Mesendoderm (in vitro differentiated cells): ENCODE measurements at regions not wholly inside any gene's neighbourhood (a gene's known extent, or its start where the extent isn't known, plus 50 kb on each side); places are given as distances from the start of the nearest gene placed in this dataset.

Experiments used
- DNase-seq: peaks from one replicate; pipeline ENCODE4 v3.0.0; 2013
- H2AK5ac ChIP-seq: 2 replicates; pipeline ENCODE4 v1.6.1; 2013; ENCODE audit warnings: low read length, inconsistent platforms
- H2BK120ac ChIP-seq: 2 replicates; pipeline ENCODE4 v1.6.1; 2013; ENCODE audit warnings: low read depth, mild to moderate bottlenecking, low read length, moderate library complexity, mixed read lengths
- H2BK15ac ChIP-seq: replicated peaks from 2 replicates; pipeline ENCODE4 v1.6.1; 2013; ENCODE audit warnings: low read depth, mild to moderate bottlenecking, moderate library complexity
- H2BK5ac ChIP-seq: 2 replicates; pipeline ENCODE4 v1.6.1; 2013; ENCODE audit warnings: low read length, inconsistent platforms
- H3K18ac ChIP-seq: 2 replicates; pipeline ENCODE4 v1.6.1; 2013; ENCODE audit warnings: mild to moderate bottlenecking, low read length, mixed read lengths
- H3K23ac ChIP-seq: one replicate; pipeline ENCODE4 v1.6.1; 2013; ENCODE audit warnings: low read length
- H3K27ac ChIP-seq: 2 replicates; pipeline ENCODE4 v1.5.1; 2013; ENCODE audit warnings: low read depth, mild to moderate bottlenecking, inconsistent platforms, low read length, moderate library complexity
- H3K27me3 ChIP-seq: 2 replicates; pipeline ENCODE4 v1.6.1; 2013; ENCODE audit warnings: low read length, control low read depth, mild to moderate bottlenecking, inconsistent platforms; ENCODE audit not compliant: insufficient read depth, poor library complexity
- H3K36me3 ChIP-seq: 2 replicates; pipeline ENCODE4 v1.6.1; 2013; ENCODE audit warnings: low read length, inconsistent platforms; ENCODE audit not compliant: control insufficient read depth, insufficient read depth
- H3K4ac ChIP-seq: one replicate; pipeline ENCODE4 v1.6.1; 2013; ENCODE audit warnings: low read depth, mild to moderate bottlenecking, low read length, moderate library complexity
- H3K4me1 ChIP-seq: 2 replicates; pipeline ENCODE4 v1.6.1; 2013; ENCODE audit warnings: low read depth, low read length, inconsistent platforms; ENCODE audit not compliant: control insufficient read depth
- H3K4me2 ChIP-seq: 2 replicates; pipeline ENCODE4 v1.6.1; 2013; ENCODE audit warnings: low read length
- H3K4me3 ChIP-seq: 2 replicates; pipeline ENCODE4 v1.5.1; 2013; ENCODE audit warnings: mild to moderate bottlenecking, low read length
- H3K56ac ChIP-seq: one replicate; pipeline ENCODE4 v1.6.1; 2013; ENCODE audit warnings: low read length
- H3K79me1 ChIP-seq: 2 replicates; pipeline ENCODE4 v1.6.1; 2013; ENCODE audit warnings: low read length, inconsistent platforms
- H3K79me2 ChIP-seq: 2 replicates; pipeline ENCODE4 v1.6.1; 2013; ENCODE audit warnings: mild to moderate bottlenecking, low read length; ENCODE audit not compliant: control insufficient read depth, insufficient read depth
- H3K9ac ChIP-seq: 2 replicates; pipeline ENCODE4 v1.6.1; 2013; ENCODE audit warnings: low read length, inconsistent platforms
- H4K5ac ChIP-seq: one replicate; pipeline ENCODE4 v1.6.1; 2013; ENCODE audit warnings: low read length
- H4K8ac ChIP-seq: one replicate; pipeline ENCODE4 v1.6.1; 2013; ENCODE audit warnings: low read depth, mild to moderate bottlenecking, control low read depth, low read length, moderate library complexity
- WGBS: extraction: QIAGEN DNeasy Blood & Tissue Kit; methylation state at CpG from one replicate; pipeline ENCODE4 v1.1.7; 2013; ENCODE audit warnings: low lambda C conversion rate, missing lambda C conversion rate; ENCODE audit not compliant: insufficient coverage; ENCODE audit errors: extremely low coverage; 5-methylcytosine and 5-hydroxymethylcytosine counted together

GRCh38 chr1:30533141-30533540, 190.2 kb downstream of the MATN1 start:
- H2BK15ac ChIP-seq, result no peak overlapping the region
- H4K5ac ChIP-seq, result no peak overlapping the region
- no peak overlapping the region for H3K18ac ChIP-seq
- WGBS, result no CpG with 5 or more reads among the region's 3 CpGs
- no peak overlapping the region for H3K4me3 ChIP-seq
- H4K8ac ChIP-seq, result no peak overlapping the region
- no peak overlapping the region for H2AK5ac ChIP-seq
- no peak overlapping the region for H3K4me2 ChIP-seq
- H3K56ac ChIP-seq, result no peak overlapping the region
- H3K27me3 ChIP-seq, result no peaks in the 10 kb centered on the region
- DNase-seq, result no peak
- H3K9ac ChIP-seq, result no peak overlapping the region
- no peaks in the 10 kb centered on the region for H3K4me1 ChIP-seq
- H2BK120ac ChIP-seq, result no peak overlapping the region
- H3K79me2 ChIP-seq, result no peaks in the 10 kb centered on the region
- no peak overlapping the region for H3K27ac ChIP-seq
- H3K4ac ChIP-seq, result no peak overlapping the region
- H3K23ac ChIP-seq, result no peak overlapping the region
- H3K79me1 ChIP-seq, result no peaks in the 10 kb centered on the region
- no peaks in the 10 kb centered on the region for H3K36me3 ChIP-seq
- no peak overlapping the region for H2BK5ac ChIP-seq

GRCh38 chr1:30532621-30533020, 190.8 kb downstream of the MATN1 start:
- Histone ChIP-seq H3K4ac (no peak overlapping the region), H2BK5ac (no peak overlapping the region), H3K4me1 (no peaks in the 10 kb centered on the region), H4K8ac (no peak overlapping the region), H3K4me3 (no peak overlapping the region), H3K18ac (no peak overlapping the region), H4K5ac (no peak overlapping the region), H3K9ac (no peak overlapping the region), H3K79me1 (no peaks in the 10 kb centered on the region), H2AK5ac (no peak overlapping the region), H3K36me3 (no peaks in the 10 kb centered on the region), H2BK120ac (no peak overlapping the region), H3K79me2 (no peaks in the 10 kb centered on the region), H3K23ac (no peak overlapping the region), H3K27ac (no peak overlapping the region), H2BK15ac (no peak overlapping the region), H3K27me3 (no peaks in the 10 kb centered on the region), H3K56ac (no peak overlapping the region), H3K4me2 (no peak overlapping the region)
- WGBS, result no CpG with 5 or more reads among the region's 3 CpGs
- no peak for DNase-seq

- DNase-seq, result no peak
- Histone ChIP-seq H2BK15ac (no peak overlapping the region), H3K79me2 (no peaks in the 10 kb centered on the region), H2BK120ac (no peak overlapping the region), H3K9ac (no peak overlapping the region), H3K27me3 (no peaks in the 10 kb centered on the region), H4K8ac (no peak overlapping the region), H3K4ac (no peak overlapping the region), H3K4me2 (no peak overlapping the region), H3K4me3 (no peak overlapping the region), H2BK5ac (no peak overlapping the region), H3K27ac (no peak overlapping the region), H2AK5ac (no peak overlapping the region), H3K79me1 (no peaks in the 10 kb centered on the region), H3K36me3 (no peaks in the 10 kb centered on the region), H3K18ac (no peak overlapping the region), H3K4me1 (no peaks in the 10 kb centered on the region), H3K56ac (no peak overlapping the region), H4K5ac (no peak overlapping the region), H3K23ac (no peak overlapping the region)
- no CpG with 5 or more reads among the region's 13 CpGs for WGBS
Observed at GRCh38 chr1:30527511-30528140, 195.8 kb downstream of the MATN1 start.

- Histone ChIP-seq H2BK15ac (no peak overlapping the region), H4K5ac (no peak overlapping the region), H3K27ac (no peak overlapping the region), H3K4ac (no peak overlapping the region), H3K27me3 (no peaks in the 10 kb centered on the region), H3K79me1 (no peaks in the 10 kb centered on the region), H3K23ac (no peak overlapping the region), H3K4me3 (no peak overlapping the region), H2AK5ac (no peak overlapping the region), H3K79me2 (no peaks in the 10 kb centered on the region), H3K36me3 (no peaks in the 10 kb centered on the region), H3K9ac (no peak overlapping the region), H3K4me1 (no peaks in the 10 kb centered on the region), H3K56ac (no peak overlapping the region), H2BK5ac (no peak overlapping the region), H3K18ac (no peak overlapping the region), H3K4me2 (no peak overlapping the region), H4K8ac (no peak overlapping the region), H2BK120ac (no peak overlapping the region)
- WGBS, result no CpG with 5 or more reads among the region's 6 CpGs
- DNase-seq, result no peak
Observed at GRCh38 chr1:30526652-30527345, 196.6 kb downstream of the MATN1 start.

- no peak overlapping the region for H3K18ac ChIP-seq
- H3K27ac ChIP-seq, result no peak overlapping the region
- H4K5ac ChIP-seq, result no peak overlapping the region
- no peaks in the 10 kb centered on the region for H3K27me3 ChIP-seq
- no peaks in the 10 kb centered on the region for H3K79me1 ChIP-seq
- no peaks in the 10 kb centered on the region for H3K79me2 ChIP-seq
- no peak overlapping the region for H2BK120ac ChIP-seq
- H2AK5ac ChIP-seq, result no peak overlapping the region
- no peak overlapping the region for H3K4me2 ChIP-seq
- no peak overlapping the region for H2BK15ac ChIP-seq
- no peak overlapping the region for H3K23ac ChIP-seq
- no peak overlapping the region for H2BK5ac ChIP-seq
- no peaks in the 10 kb centered on the region for H3K36me3 ChIP-seq
- no peak overlapping the region for H3K56ac ChIP-seq
- H3K4ac ChIP-seq, result no peak overlapping the region
- no peaks in the 10 kb centered on the region for H3K4me1 ChIP-seq
- no peak overlapping the region for H3K4me3 ChIP-seq
- peak; percentile 37 for DNase-seq
- no peak overlapping the region for H3K9ac ChIP-seq
- no peak overlapping the region for H4K8ac ChIP-seq
- WGBS, result no CpG with 5 or more reads among the region's 10 CpGs
Observed at GRCh38 chr1:30525971-30526651, 197.3 kb downstream of the MATN1 start.
